NCI-H1930 (cell line): ENCODE measurements at regions not wholly inside any gene's neighbourhood (a gene's known extent, or its start where the extent isn't known, plus 50 kb on each side); places are given as distances from the start of the nearest gene placed in this dataset.

ENCODE experiments used
- DNase-seq, 2 experiments: peaks; one replicate each; lab custom pipeline; 2025; lab: John Stamatoyannopoulos, UW

DNA sequence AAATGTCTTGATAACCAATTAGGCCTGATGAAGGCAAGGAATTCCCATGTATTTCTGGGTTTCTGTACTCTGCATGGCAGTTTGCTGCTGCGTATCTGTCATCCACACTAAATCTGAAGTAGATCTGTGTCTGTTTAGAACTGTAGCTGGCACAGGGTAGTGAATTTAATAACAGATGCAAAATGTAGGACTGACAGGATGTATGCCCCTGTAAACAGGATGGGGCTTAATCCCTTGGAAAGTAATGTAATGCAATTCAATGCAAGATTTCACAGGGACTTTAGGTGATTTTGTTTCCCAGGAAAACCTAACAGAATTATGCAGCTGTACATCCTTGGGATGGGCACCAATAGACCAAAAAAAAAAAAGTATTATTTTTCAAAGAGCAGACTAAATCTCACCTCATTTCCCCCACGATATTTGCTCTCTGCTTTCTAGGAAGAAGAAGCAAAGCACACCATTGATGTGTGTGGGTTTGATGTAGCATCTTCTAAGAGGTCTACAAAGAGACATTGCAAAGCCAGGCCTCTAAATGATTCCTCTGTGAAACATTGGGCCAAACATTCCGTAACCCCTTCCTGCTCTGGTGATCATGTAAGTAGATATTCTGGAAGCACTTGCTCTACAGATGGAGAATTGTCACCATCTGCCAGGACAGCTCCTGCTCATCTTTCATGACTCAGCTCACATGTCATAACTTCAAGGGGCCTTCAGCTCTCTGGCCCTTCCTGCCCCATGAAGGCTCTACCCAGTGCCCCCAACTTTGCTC lies 464.3 kb upstream of the RGMA start:
- no peak for DNase-seq

DNA sequence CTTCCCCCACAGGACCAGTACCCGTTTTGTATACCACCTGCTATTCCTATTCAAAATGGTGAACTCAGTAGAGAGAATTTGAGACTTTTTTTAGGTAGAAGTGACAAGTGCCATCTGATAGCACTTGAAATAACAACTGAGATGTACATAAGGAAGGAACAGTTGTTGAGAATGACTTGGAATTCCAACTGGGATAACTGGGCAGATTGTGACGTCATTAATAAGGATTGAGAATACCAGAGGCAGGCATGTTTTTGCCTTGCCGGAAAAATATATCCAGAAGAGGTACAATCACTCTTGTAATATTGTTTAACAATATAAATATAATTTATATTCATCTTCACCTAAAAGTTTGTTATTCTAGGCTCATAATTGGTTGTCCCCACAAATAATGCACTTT lies 454.1 kb upstream of the RGMA start:
- DNase-seq: no peak

DNA sequence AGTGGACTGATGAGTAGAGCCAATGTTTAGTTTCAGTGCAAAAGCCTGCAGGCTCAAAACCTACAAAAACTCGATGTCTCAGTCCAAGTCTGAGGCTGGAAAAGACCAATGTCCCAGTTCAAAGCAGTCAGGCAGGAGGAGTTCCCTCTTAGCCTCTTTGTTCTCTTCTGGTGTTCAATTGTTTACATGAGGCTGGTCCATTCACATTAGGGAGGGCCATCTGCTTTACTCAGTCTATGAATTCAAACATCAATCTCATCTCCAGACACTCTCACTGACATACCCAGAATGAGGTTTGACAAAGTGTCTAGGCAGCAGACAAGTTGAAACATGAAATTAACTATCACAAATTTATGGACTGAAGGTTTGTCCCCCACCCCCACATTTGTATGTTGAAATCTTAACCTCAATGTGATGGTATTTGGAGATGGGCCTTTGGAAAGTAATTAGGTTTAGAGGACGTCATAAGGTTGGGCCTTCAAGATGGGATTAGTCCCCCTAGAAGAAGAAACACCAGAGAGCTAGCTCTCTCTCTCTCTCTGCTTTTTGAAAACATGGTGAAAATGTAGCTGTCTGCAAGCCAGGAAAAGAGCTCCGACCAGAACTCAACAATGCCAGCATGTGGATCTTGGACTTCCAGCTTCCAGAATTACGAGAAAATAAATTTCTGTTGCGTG lies 438.5 kb upstream of the RGMA start:
- DNase-seq: no peak

DNA sequence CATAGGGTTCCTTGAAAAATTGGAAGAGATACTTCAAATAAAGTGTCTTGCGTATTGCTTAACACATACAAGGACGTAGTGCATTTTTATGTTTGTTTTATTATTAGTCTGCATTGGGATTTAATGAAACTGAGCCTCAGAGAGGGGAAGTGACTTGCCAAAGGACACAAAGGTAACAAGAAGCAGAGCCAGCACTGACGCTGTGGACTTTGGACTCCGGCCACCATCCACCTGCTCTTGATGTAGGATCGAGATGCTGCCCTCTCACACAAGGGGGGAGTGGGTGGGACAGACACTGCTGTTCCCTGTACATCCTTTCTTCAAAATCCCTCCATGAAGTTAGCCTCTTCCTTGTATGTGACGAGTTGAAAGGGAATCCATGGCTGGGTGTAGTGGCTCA lies 435.4 kb upstream of the RGMA start:
- no peak for DNase-seq

DNA sequence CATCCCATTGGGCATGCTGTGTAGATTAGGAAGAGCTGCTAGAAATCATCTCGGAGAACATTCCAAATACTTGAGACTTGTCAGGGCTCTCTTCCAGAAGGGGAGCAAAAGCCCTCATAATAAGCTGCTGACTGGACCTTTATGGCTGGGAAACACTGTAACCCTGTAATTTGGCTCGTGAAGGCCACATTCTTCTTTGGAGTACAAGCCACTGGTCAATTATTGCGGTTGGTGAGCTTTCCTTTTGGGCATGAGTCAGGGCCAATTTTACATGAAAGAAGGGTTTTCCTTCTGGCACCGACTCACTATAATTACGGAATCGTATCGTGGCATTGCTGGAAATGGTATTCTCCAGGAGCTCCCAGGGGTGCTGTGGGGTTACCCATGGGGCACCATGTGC lies 434.5 kb upstream of the RGMA start:
- no peak for DNase-seq

DNA sequence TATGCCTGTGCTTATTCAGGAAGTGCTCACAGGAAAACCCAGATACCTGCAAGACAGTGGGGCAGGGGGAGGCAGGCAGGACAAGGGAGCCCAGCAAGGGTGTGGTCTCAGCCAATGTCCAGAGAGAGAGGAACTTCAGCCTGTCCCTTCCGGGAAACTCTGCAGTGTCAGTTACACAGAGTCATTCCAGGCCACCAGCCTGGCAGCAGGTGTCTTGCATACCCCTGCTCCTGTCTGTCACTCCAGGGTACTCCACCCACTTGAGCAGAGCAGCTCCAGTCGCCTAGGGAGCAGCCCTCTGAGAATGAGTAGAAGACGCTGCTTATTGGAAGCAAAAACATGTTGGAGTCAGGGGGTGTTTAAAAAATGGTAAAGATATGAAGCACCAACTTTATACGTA lies 431.2 kb upstream of the RGMA start:
- DNase-seq: no peak

DNA sequence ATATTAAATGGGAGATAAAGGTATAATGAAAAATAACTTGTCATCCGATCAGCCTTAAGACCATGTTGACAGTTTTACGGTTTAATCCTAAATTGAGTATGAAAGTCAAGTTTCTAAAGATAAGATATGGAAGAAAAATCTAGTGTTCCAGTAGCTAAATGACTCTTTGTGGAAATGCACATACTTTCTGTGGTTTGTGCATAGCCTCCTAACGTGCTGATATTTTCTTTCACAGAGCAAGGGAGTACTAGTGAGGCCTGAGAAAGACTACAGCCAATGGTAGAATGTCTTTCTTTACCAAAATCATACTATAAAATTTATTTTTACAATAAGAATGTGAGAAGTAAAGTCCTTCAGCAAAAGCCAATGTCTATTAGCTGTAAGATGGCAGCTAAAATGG lies 430.6 kb upstream of the RGMA start:
- DNase-seq: no peak

DNA sequence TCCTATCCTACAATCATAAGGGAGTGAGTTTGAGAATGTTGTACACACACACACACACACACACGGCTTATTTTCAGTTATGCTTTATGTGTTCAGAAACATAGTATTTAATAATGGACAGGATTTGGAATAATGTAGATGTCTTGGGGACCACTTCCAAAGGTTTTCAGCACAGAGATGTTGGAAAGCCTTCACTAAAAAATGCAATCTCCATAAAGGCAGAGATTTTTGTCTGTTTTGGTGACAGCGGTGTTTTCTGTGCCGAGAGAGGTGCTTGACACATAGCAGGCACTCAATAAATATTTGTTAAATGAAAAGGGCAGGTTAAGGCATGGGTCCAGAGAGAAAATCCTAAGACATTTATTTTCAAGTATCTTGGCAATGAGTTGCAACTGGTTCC lies 428.2 kb upstream of the RGMA start:
- no peak for DNase-seq

DNA sequence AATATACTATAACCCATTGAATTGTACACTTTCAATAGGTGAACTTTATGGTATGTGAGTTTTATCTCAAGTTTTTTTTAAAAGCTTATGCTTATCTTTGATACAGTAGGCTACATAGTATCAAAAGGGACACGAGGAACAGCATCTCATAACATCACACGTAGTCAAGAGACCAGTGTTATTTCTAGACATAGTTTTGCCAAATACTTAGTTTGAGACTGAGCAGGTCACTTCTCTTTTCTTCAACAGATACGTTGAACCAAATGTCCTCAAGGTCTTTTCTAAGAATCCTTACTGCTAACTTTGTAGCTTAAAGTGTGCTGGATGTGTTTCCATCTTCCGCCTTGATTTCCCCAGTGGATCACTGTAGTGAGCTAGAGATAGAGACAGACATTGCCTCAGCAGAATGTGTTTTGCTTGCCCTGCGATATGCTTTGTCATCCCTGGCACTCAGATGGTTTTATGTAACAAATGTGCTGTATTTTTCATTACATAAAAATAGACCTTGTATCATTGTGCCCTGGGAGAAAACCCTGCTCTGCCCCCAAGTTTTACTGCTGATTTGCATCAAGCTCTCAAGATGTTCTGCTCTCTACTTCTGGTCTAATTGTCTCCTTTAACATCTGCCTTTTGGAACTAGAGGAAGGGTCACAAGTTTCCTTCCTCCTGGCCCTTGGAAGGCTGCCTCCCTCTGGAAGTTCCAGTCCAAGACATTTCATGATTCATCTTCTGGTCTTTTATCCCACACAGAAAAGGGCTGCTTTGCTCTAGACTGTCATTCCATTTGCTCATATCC lies 426.4 kb upstream of the RGMA start:
- DNase-seq: no peak

DNA sequence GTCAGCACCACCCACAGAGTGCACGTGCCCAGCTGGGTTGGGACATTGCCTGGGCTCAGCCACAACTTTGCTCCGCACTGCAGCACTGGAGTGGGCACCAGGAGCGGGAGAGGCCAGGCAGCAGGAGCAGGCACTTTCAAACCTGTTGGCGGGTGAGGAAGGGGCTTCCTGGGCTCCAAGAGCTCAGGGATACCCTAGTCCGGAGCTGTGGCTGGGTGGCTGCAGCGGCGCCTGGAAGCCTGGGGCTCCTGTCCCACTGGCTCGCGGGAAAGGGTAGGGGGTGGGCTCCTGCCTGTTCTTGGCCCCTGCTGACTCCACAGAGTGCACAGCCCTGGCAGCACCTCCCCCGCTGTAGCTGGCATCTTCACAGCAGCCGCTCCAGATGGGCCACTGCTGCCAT lies 417.6 kb upstream of the RGMA start:
- DNase-seq: no peak

DNA sequence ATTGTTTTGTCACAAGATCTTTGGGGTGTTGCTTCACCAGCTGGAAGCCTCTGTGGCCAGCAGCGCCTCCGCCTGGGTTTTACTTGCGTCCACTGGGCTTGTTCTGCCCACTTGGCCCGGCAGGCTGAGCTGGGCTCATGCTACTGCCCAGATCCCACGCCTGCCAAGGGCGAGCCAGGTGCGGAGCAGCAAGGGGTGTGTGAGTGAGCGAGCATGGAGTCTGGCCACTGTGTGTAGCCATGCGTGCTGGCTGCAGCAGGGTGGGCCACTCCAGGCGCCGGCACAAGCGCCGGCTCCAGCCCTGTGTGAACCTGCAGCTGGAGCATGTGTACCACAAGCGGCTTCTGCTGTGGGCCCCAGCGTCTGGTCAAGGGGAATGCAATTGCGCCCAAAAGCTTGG lies 416.5 kb upstream of the RGMA start:
- DNase-seq: no peak

DNA sequence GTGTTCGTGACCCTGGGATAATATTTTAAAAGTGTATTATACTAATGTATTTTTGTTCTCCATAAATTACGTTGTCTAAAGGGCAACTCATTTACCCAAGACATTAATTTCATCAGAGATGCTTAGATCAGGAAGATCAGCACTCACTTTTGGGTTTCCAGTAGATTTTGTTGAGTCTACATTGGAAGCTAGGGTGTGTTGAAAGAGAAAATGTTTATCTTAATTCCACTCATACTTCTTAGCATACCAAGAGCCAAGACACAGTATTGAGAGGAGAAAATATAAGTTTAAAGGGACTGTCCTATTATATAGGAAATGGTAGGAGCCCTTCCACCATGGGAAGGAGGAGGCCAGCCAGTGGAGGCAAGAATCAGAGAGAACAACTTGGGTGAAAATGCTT lies 412.9 kb upstream of the RGMA start:
- DNase-seq: no peak

DNA sequence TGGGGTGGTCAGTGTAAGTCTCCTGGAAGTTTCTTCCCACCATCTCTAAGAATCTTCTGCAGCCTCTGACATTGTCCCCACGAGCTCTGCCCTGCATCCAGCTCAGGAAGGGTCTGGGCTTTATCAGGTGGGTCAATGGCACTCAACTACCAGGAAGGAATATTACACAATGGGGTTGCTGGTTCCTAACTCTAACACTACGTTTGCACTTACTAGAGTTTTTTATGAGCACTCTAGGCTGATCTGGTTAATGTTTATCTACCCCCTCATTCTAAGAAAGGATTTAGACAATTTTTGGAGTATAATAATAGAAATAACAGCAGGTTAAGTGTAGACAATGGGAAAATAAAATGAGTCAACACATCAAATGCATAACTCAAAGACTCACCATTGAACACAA lies 411.1 kb upstream of the RGMA start:
- DNase-seq: no peak

DNA sequence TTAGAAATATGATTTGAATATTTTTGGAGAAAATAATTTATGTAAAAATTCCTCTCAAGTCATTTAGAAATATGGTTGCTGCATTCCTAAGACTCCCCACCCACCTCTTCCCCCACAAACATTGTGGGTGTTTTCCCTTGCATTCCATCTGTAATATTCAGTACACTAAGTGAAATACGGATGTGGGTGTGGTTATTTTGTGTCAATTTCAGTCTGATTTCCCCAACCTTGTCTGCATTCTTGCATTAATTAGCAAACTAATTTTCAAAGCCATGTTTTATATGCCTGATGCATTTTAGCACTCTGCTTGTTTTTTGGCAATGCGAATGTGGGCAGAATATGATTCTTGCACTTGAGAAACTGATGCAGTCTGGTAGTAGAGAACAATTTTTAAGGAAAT lies 408.3 kb upstream of the RGMA start:
- DNase-seq: no peak

DNA sequence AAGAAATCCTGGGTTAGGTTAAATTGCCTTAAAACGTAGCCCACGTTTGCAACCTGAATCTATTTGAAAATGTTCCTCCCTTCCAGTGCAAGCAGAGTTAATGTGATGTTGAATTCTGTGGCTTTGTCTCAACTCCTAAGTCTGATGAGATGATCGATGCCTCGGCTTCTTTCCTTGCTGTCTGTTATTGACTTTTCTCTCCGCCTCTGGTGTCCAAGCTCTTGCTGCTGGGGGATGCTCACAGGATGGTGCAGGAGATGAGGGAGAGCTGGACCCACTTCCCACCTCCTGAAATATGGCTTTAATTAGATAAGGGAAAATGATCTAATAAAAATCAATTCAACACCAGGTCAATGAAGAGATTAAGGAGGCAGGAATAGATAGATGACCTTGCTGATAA lies 407.9 kb upstream of the RGMA start:
- no peak for DNase-seq

DNA sequence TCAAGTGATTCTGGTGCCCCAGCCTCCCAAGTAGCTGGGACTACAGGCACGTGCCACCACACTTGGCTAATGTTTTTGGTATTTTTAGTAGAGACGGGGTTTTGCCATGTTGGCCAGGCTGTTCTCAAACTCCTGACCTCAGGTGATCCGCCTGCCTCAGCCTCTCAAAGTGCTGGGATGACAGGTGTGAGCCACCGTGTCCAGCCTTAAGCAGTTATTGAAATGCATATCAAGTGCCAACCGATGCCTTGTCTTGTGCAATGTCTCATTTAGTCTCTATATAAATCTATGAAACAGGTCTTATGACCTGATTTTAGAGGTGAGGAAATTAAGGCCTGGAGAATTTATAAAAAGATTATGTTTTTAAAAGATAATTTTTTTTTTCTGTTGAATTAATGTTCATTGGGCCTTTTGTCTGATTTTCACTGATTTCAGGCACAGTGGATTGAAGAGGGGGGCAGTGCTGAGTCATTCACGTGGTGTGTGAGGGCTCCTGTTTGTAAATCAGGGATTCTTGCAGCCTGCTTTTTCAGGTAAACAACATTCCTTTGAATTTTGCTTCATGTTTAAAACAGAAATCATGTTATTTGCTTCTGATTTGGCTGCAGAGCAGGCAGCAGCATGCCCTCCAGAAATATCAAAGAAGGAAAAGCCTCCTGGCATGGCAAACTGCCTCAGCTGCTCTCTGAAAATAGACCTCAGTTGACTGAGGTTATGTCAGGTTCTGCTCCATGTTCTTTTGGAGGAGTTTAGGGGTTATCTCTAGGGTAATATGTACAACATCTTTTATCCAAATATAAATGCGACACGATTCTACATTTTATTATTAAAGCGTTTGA lies 407.0 kb upstream of the RGMA start:
- no peak for DNase-seq

DNA sequence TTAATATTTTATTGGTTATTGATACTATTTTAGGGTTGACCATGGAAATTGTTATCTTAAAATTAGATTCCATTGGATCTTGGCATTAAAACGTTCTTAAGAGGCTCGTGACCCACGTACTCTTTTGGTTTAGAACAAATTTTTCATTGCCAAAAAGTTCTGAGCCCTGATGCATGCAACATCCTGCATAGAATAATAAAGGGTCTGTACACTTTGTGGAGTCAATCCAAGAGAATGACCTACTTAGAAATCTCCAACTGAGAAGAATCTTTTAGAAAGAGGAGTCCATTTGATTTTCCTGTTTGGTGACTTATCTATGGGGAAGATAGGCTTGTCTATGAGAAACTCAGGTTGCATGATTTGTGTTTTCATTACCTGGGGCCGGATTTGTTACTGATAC lies 404.2 kb upstream of the RGMA start:
- DNase-seq: no peak

DNA sequence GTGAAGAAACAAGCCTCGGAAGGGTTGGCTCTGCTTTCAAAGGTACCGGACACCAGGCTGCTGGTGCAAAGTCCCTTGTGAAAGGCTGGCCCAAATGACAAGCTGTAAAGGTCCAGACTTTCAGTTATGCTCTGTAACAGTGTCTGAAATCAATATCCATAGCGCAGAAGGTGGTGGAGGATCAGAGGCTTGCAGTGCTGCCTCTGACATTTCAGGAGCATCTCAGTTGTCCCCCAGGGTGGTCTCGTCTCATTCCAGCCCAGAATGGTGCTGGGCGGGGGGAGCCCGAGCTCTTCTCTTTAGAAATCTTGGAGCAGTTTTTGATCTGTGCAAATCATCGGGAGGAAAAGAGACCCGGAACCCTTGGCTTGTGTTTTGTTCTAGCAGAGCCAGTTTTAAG lies 402.3 kb upstream of the RGMA start:
- DNase-seq: no peak

DNA sequence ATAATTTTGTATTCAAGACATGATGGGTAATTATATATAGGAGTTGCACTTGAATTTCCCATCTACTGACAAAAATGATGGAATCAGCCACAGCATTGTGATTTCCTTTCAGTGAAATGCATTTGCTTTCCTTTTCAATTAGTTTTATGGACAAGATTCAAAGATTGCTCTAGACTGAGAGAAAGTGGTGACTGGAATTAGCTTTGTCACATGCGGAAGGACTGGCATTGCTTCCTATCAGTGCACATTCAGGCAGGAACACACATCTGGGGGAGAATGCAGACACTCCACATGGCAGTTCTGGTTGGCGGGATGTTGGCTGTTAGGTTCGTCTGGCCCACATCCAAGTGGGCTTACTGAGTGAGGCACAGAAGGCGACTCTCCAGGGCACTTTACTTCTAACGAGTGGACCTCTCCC lies 399.3 kb upstream of the RGMA start:
- no peak for DNase-seq

DNA sequence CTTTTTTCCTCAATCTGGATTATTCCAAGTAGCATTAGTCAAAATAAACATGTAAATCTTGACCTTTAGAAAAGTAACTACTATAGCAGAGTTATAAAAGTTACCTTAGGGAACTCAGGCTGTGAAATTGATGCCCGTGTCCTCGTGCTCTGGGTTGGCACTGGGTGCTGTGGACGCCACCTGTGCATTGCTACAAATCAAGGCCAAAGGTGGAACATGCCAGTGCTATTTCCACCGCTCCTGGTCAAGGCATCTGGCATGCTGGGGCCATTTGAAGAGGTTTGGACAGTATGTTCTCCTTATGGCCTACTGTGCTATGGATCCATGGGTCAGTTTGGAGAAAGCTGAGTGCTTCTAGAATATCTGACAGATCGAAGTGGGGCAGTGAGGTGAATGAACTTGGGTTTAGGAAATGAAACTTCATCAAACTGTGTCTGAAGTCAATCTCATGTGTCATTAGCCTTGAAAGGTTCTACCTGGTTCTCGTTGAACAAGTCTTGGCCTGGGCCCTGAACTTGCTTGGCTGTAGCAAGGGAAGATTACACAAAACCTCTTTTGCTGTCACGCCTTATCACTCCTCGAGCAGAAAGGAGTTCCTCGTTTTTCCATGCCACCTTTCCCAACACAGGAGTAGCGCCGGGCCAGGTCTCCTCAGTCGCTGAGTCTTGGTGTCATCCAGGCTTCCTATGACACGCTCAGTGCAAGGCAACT lies 397.6 kb upstream of the RGMA start:
- DNase-seq: no peak

DNA sequence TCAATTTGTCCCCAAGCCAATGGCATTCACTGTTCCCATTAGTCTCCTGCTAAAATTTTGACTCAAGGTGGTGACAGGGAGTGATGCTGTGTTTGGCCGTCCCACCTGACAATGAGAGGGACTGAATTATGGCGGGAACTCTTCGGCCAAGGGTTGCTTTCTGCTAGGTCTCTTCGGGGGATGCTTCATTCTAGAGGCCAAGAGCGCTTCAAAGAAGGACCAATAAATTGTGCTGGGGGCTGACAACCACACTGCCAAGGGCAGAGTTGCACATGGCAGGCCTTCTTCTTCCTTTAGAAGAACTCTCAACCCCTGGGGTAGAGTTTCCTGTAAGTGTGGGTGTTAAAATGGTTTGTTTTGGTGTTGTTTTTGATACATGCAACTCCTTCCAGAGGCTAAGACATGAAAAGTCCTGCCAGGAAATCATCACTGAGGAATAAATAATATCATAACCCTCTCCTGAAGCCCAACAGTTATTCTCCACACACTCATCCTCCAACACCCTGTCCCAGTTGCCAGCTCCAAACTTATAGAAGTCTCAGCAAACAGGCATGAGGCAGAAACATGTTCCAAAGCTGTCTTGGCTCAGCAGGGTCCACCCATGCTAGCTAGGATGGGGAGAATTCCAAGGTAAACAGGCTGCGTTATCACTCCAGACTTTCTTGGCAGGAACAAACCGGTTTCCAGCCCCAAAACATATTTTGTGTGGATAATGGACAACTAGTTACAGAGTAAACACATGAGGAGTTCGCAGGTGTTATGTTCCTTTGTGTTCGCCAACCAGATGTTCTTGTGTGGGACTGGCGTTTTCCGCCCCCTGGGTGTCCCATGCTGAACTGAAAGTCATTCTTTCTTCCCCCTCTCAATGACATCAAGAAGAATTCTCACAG lies 396.7 kb upstream of the RGMA start:
- no peak for DNase-seq
